DOHH2 (cell line): ENCODE measurements at regions not wholly inside any gene's neighbourhood (a gene's known extent, or its start where the extent isn't known, plus 50 kb on each side); places are given as distances from the start of the nearest gene placed in this dataset.

Source experiments
- EZH2phosphoT487 ChIP-seq: fragments of 200-600 bp; sonication (generic); IDR thresholded peaks from 2 replicates; pipeline ENCODE4 v1.6.1; 2017; ENCODE audit warnings: borderline replicate concordance, mild to moderate bottlenecking, antibody characterized with exemption, low read length, moderate library complexity, mixed read lengths
- TF ChIP-seq, protein P1 (sequence below): fragments of 200-600 bp; sonication (generic); IDR thresholded peaks from one replicate; pipeline ENCODE4 v1.5.1; 2014; ENCODE audit warnings: antibody characterized with exemption, mild to moderate bottlenecking, low read depth, low read length; ENCODE audit not compliant: poor library complexity, severe bottlenecking

DNA sequence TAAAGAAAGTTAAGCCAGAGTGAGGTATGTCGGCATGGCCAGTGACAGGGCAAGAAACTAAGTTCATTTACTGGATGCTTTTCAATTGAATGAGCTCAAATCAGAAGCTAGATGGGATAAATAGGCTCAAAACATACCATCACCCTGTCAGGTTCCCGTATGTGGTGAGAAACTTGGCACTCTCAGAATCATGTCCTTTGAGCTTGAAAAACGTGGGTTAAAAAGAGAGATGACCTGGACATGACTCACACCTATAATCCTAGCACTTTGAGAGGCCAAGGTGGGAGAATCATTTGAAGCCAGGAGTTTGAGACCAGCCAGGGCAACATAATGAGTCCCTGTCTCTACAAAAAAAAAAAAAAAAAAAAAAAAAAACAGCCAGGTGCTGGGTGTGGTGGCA lies 121.7 kb upstream of the RGMB start:
- TF ChIP-seq, protein P1, sequence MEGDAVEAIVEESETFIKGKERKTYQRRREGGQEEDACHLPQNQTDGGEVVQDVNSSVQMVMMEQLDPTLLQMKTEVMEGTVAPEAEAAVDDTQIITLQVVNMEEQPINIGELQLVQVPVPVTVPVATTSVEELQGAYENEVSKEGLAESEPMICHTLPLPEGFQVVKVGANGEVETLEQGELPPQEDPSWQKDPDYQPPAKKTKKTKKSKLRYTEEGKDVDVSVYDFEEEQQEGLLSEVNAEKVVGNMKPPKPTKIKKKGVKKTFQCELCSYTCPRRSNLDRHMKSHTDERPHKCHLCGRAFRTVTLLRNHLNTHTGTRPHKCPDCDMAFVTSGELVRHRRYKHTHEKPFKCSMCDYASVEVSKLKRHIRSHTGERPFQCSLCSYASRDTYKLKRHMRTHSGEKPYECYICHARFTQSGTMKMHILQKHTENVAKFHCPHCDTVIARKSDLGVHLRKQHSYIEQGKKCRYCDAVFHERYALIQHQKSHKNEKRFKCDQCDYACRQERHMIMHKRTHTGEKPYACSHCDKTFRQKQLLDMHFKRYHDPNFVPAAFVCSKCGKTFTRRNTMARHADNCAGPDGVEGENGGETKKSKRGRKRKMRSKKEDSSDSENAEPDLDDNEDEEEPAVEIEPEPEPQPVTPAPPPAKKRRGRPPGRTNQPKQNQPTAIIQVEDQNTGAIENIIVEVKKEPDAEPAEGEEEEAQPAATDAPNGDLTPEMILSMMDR = no peak
- no peak for TF ChIP-seq EZH2phosphoT487
